ENCODE measurements at regions not wholly inside any gene's neighbourhood (a gene's known extent, or its start where the extent isn't known, plus 50 kb on each side); places are given as distances from the start of the nearest gene placed in this dataset.
"Not testable (repeated sequence)": the region's sequence is repeated elsewhere in the genome, so short reads cannot be mapped to it uniquely, and the experiment has no call there.

DNA sequence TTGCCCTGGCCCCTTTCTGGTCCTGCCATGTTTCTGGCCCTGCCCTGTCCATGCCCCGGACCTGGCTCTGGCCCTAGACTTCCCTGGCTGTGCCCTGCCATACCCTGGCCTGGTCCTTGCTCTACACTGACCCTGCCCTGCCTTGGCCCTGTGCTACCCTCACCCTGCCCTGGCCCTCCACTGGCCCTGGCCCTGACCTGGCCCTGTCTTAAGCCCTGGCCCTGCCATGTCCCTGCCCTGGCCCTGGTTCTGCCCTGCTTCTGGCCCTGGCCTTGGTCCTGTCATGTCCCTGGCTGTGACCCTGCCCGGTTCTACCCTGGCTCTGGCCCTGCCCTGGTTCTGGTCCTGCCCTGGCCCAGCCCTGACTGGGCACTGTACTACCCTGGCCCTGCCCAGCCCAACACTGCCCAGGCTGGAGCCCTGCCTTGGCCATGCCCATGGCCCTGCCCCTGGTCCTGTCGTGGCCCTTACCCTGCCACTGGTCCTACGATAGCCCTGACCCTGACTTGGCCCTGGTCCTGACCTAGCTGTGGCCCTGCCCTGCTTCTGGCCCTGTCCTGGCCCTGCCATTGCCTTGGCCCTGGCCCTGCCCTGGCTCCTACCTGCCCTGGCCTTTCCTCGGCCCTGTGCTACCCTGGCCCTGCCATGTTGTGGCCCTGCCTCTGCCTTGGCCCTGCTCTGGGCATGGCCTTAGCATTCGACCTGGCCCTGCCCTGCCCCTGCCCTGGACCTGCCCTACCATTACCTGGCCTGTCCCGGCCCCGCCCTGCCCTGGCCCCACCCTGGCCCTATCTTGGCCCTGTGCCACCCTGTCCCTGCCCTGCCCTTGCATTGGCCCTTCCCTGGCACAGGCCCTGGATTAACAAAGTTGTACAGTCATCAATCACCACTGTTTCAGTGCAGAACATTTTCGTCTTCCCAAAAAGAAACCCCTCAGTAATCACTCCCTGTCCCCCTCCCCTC is 223.5 kb downstream of the LIPI start:
- not testable (repeated sequence) for H3K4me3 ChIP-seq (ENCODE audit: low read length); H3K27ac ChIP-seq (ENCODE audit: low read length); H3K27me3 ChIP-seq (ENCODE audit: insufficient read depth, low read length); H3K36me3 ChIP-seq (ENCODE audit: insufficient read depth, low read depth, low read length); H3K4me1 ChIP-seq (ENCODE audit: insufficient read depth, low read length); H3K9ac ChIP-seq (ENCODE audit: low read depth, low read length)
- H3K9me3 ChIP-seq (ENCODE audit: insufficient read depth, low read depth, low read length): peaks cover 12% of the 10 kb centered on the region

DNA sequence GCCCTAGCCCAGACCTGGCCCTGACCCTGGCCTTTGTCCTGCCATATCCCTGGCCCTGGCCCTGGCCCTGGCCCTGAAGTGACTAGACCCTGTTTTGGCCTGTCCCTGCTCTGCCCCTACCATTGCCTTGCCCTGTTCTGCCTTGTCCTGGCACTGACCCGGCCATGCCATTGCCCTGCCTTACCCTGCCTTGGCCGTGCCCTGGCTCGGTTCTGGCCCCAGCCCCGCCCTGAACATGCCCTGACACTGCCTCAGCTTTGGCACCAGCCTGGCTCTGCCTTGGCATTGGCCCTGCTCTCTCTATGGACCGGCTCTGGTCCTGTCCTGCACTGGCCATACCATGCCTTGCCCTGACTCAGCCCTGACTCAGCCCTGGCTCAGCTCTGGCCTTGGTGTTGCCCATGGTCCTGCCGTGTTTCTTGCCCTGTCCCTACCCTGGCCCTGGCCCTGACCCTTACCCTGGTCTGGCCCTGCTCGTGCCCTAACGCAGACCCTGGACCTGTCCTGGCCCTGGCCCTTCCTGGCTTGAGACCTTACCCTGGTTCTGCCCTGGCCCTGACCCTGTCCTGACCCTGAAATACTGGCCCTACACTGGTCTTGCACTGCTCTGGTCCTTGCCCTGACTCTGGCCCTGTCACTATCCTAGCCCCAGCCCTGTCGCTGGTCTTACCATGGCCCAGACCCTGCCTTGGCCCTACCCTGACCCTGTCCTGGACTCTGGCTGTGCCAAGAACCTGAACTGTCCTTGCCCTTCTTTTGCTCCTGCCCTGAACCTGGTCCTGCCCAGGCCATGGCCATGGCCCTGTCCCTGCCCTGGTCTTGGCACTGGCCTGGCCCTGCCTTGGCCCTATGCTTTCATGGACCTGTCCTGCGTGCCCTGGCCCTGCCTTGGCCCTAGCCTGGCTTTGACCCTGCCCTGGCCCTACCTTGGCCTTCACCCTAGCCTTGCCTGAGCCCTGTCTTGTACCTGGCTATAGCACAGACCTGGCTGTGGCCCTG is 224.6 kb downstream of the LIPI start:
- not testable (repeated sequence) for H3K9ac ChIP-seq (ENCODE audit: low read depth, low read length); H3K36me3 ChIP-seq (ENCODE audit: insufficient read depth, low read depth, low read length); H3K4me3 ChIP-seq (ENCODE audit: low read length); H3K27me3 ChIP-seq (ENCODE audit: insufficient read depth, low read length); H3K27ac ChIP-seq (ENCODE audit: low read length); H3K4me1 ChIP-seq (ENCODE audit: insufficient read depth, low read length)
- peaks cover 12% of the 10 kb centered on the region for H3K9me3 ChIP-seq (ENCODE audit: insufficient read depth, low read depth, low read length)

DNA sequence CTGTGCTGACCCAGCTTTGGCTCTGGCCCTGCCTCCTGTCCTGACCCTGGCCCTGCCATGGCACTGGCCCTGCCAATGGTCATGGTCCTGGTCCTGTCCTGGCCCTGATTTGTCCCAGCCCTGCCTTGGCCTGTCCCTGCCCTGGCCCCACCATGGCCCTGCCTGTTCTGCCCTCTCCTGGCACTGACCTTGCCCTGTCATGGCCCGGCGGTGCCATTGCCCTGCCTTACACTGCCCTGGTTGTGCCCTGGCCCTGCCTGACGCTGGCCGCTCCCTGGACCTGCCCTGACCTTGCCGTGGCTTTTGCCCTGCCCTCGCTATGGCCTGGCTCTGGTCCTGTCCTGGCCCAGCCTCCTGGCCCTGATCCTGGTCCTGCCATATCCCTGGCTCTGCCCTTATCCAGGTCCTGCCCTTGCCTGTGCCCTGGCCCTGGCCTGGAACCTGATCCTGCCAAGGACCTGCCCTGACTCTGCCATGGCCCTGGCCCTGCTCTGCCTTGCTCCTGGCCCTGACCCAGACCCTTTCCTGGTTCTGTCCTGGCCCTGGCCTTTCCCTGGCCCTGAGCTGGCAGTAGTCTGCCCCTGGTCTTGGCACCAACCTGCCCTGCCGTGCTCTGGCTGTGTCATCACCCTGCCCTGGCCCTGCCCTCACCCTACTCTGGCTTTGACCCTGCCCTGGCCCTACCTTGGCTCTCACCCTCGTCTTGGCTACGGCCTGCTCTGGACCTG is 225.5 kb downstream of the LIPI start:
- not testable (repeated sequence) for H3K4me1 ChIP-seq (ENCODE audit: insufficient read depth, low read length); H3K27me3 ChIP-seq (ENCODE audit: insufficient read depth, low read length); H3K9ac ChIP-seq (ENCODE audit: low read depth, low read length); H3K36me3 ChIP-seq (ENCODE audit: insufficient read depth, low read depth, low read length); H3K4me3 ChIP-seq (ENCODE audit: low read length); H3K27ac ChIP-seq (ENCODE audit: low read length)
- peaks cover 12% of the 10 kb centered on the region for H3K9me3 ChIP-seq (ENCODE audit: insufficient read depth, low read depth, low read length)

DNA sequence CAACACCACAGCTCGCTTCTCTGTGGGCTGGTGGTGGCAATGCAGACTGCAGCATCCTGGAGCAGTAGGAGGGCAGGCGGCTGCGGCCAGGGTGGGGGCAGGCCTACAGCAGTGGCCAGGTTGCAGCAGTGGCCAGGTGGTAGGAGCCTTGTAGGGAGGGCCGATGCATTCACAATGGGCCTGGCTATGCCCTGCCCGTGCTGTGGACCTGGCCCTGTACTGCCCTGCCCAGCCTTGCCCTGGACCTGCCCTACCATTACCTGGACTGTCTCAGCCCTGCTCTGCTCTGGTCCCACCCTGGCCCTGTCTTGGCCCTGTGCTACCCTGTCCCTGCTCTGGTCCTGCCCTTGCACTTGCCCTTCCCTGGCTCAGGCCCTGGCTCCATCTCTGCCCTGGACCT is 226.0 kb downstream of the LIPI start:
- H3K27ac ChIP-seq (ENCODE audit: low read length); H3K4me3 ChIP-seq (ENCODE audit: low read length); H3K4me1 ChIP-seq (ENCODE audit: insufficient read depth, low read length); H3K9ac ChIP-seq (ENCODE audit: low read depth, low read length); H3K36me3 ChIP-seq (ENCODE audit: insufficient read depth, low read depth, low read length); H3K27me3 ChIP-seq (ENCODE audit: insufficient read depth, low read length): not testable (repeated sequence)
- peaks cover 12% of the 10 kb centered on the region for H3K9me3 ChIP-seq (ENCODE audit: insufficient read depth, low read depth, low read length)

DNA sequence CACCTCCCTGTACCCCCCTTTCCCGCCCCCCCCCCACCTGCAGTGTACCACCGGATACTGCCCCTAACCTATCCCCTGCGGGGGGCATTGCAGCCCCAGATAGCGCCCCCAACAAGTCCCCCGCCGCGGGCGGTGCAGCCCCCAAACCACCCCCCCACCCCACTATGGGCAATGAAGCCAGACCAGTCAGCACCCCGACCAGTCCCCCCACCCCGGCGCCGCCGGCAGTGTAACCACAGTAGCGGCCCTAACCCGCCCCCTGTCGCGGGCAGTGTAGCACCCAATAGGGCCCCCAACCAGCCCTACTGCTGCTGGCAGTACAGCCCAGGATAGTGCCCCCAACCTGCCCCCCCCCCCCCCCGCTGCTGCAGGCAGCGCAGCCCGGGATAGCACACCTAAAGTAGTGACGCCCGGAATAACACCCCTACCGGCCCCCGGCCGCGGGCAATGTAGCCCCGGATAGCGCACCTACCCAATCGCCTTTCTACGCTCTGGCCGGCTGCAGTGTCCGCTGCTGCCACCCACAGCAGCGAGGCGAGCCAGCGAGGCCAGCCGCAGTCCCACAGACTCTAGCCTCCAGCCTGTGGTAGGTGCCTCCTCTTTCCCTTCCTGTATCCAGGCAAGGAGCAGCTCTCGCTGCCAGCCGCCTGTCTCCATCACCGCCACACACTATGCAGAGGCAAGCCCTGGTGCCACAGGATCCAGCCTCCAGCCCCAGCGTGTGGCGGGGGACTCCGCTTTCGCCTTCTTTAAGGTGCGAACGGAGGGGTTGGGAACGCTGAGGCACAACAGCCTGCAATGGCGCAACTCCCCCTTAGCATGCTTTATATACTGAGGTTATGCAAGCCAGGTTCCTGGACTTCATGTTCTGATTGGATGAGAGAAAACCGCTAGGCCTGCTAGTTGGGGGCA is 229.3 kb downstream of the LIPI start:
- H3K4me1 ChIP-seq (ENCODE audit: insufficient read depth, low read length); H3K9me3 ChIP-seq (ENCODE audit: insufficient read depth, low read depth, low read length); H3K9ac ChIP-seq (ENCODE audit: low read depth, low read length); H3K4me3 ChIP-seq (ENCODE audit: low read length); H3K36me3 ChIP-seq (ENCODE audit: insufficient read depth, low read depth, low read length); H3K27ac ChIP-seq (ENCODE audit: low read length); H3K27me3 ChIP-seq (ENCODE audit: insufficient read depth, low read length): not testable (repeated sequence)

DNA sequence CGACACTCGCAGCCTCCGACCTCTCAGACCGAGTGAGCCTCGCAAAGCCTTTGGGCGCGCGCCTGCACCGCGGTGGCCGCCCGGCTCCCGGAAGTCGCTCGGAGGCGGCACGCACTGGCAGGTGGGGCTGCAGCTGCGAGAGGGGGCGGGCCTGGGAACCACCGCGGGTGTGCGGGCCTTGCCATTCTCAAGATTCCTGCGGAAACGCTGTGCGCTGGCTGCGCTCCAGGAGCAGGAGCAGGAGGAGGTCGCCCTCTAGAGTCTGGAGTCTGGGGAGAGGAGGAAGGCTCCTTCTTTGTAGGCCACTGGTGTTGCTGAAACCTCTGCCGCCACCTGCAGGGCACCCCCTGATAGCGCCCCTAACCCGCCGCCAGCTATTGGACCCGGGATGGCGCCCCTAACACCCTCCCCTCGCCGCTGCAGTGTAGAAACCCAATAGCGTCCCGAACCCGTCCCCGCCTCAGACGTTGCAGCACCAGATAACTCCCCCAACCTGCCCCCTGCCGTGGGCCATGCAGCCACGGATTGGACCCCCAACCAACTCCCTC is 230.6 kb downstream of the LIPI start:
- H3K27me3 ChIP-seq (ENCODE audit: insufficient read depth, low read length); H3K9me3 ChIP-seq (ENCODE audit: insufficient read depth, low read depth, low read length); H3K4me3 ChIP-seq (ENCODE audit: low read length); H3K9ac ChIP-seq (ENCODE audit: low read depth, low read length); H3K36me3 ChIP-seq (ENCODE audit: insufficient read depth, low read depth, low read length); H3K27ac ChIP-seq (ENCODE audit: low read length); H3K4me1 ChIP-seq (ENCODE audit: insufficient read depth, low read length): not testable (repeated sequence)

DNA sequence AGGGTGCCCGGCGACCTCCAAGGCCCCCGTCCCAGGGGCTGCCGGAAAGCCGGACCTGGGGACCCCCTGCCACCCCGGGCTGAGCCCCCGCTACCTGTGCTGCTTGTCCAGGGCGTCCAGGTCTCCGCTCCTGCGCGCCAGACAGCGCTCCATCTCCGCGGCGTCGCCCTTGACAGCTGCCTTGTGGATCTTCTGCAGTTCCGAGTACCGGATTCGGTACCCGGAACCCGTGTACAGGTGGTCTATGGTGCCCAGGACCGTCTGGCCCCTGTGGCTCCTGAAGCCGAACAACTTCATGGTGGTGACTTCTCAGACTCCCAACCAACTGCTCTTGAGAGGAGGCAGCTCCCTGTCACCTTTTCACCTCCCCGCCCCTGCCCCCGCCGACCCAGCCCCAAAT is 231.1 kb downstream of the LIPI start:
- H3K9me3 ChIP-seq (ENCODE audit: insufficient read depth, low read depth, low read length); H3K4me1 ChIP-seq (ENCODE audit: insufficient read depth, low read length); H3K9ac ChIP-seq (ENCODE audit: low read depth, low read length); H3K36me3 ChIP-seq (ENCODE audit: insufficient read depth, low read depth, low read length); H3K27me3 ChIP-seq (ENCODE audit: insufficient read depth, low read length); H3K4me3 ChIP-seq (ENCODE audit: low read length); H3K27ac ChIP-seq (ENCODE audit: low read length): not testable (repeated sequence)

DNA sequence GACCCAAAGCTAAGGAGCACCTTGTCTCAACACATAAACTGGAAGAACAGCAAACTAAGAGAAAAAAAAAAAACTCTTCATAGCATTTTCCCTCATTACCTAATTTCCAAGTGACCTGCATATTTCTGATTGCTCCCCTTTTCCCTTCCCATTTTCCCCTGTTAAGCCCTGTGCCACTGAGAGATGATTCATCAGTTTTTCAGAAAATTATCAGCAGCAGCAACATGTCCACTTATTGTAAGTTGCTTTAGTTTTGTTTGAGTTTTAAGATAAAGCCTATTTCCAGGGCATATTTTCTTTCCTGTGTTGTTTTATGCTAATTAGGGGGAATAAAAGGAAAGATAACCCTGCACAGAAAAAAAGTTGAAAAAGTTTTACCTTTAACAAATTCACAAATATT is 236.2 kb downstream of the LIPI start:
- H3K27me3 ChIP-seq (ENCODE audit: insufficient read depth, low read length); H3K4me3 ChIP-seq (ENCODE audit: low read length); H3K36me3 ChIP-seq (ENCODE audit: insufficient read depth, low read depth, low read length); H3K27ac ChIP-seq (ENCODE audit: low read length); H3K4me1 ChIP-seq (ENCODE audit: insufficient read depth, low read length); H3K9ac ChIP-seq (ENCODE audit: low read depth, low read length): not testable (repeated sequence)
- H3K9me3 ChIP-seq (ENCODE audit: insufficient read depth, low read depth, low read length): peaks cover 13% of the 10 kb centered on the region; the same call in 1 of the 2 replicates

DNA sequence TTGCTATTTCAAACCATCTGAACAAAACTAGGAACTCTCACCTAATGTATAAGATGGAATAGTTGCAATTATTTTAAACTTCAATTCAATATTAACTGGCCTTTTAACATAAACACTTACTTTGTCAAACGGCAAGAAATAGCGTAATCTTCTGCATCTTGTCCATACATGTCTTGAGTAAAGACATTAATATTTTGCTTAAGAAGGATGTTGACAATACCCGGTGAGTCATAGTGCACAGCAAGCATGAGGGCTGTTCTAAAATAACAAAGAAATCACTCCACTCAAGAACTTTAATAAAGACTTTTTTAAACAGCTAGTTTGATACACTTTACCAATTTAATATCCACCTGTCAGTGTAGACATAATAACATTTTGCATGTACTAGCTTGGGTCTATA is 240.9 kb downstream of the LIPI start:
- H3K4me1 ChIP-seq (ENCODE audit: insufficient read depth, low read length); H3K4me3 ChIP-seq (ENCODE audit: low read length); H3K27me3 ChIP-seq (ENCODE audit: insufficient read depth, low read length); H3K9ac ChIP-seq (ENCODE audit: low read depth, low read length); H3K27ac ChIP-seq (ENCODE audit: low read length); H3K36me3 ChIP-seq (ENCODE audit: insufficient read depth, low read depth, low read length): not testable (repeated sequence)
- H3K9me3 ChIP-seq (ENCODE audit: insufficient read depth, low read depth, low read length): peaks cover 29% of the 10 kb centered on the region

DNA sequence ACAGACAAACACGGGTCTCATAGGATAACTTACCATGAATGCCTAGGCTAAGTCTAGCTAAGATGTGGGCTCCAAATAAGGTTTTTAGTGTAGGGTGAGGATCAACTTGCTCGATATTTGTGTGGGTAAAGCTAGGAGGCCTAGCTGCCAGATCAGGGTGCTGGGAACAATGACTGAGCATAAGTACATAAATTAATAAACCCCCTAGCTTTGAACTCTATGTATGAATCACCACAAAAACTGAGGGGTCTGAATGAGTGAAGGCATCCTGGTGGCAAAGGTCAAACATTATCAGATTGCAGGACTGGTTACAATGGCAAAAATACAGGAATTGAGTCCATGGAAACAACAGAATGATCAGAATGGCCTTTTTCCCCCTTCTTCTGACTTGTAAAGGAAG is 241.8 kb downstream of the LIPI start:
- H3K4me1 ChIP-seq (ENCODE audit: insufficient read depth, low read length); H3K4me3 ChIP-seq (ENCODE audit: low read length); H3K27ac ChIP-seq (ENCODE audit: low read length); H3K36me3 ChIP-seq (ENCODE audit: insufficient read depth, low read depth, low read length); H3K27me3 ChIP-seq (ENCODE audit: insufficient read depth, low read length); H3K9ac ChIP-seq (ENCODE audit: low read depth, low read length): not testable (repeated sequence)
- H3K9me3 ChIP-seq (ENCODE audit: insufficient read depth, low read depth, low read length): peaks cover 23% of the 10 kb centered on the region
